ENCODE measurements at regions not wholly inside any gene's neighbourhood (a gene's known extent, or its start where the extent isn't known, plus 50 kb on each side); places are given as distances from the start of the nearest gene placed in this dataset.

- TF ChIP-seq CTCF (IDR thresholded peaks at IDR 0.05) (no peak), POLR2A (IDR thresholded peaks at IDR 0.05) (no peak), POLR2AphosphoS5 (IDR thresholded peaks at IDR 0.05) (no peak)
These were observed 256.2 kb upstream of the MDFIC2 start for GRCh38 chr3:70568626-70569025.
